ENCODE measurements at regions not wholly inside any gene's neighbourhood (a gene's known extent, or its start where the extent isn't known, plus 50 kb on each side); places are given as distances from the start of the nearest gene placed in this dataset.

GRCh38 chr4:30386266-30386895, 333.8 kb upstream of the PCDH7 start:
- TF ChIP-seq, protein P1, sequence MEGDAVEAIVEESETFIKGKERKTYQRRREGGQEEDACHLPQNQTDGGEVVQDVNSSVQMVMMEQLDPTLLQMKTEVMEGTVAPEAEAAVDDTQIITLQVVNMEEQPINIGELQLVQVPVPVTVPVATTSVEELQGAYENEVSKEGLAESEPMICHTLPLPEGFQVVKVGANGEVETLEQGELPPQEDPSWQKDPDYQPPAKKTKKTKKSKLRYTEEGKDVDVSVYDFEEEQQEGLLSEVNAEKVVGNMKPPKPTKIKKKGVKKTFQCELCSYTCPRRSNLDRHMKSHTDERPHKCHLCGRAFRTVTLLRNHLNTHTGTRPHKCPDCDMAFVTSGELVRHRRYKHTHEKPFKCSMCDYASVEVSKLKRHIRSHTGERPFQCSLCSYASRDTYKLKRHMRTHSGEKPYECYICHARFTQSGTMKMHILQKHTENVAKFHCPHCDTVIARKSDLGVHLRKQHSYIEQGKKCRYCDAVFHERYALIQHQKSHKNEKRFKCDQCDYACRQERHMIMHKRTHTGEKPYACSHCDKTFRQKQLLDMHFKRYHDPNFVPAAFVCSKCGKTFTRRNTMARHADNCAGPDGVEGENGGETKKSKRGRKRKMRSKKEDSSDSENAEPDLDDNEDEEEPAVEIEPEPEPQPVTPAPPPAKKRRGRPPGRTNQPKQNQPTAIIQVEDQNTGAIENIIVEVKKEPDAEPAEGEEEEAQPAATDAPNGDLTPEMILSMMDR (conservative IDR thresholded peaks at IDR 0.05): no peak
- TF ChIP-seq ZFX (IDR thresholded peaks at IDR 0.05): no peak

All from C4-2B (cell line).